Body of pancreas (tissue), 4 donors: ENCODE measurements at regions not wholly inside any gene's neighbourhood (a gene's known extent, or its start where the extent isn't known, plus 50 kb on each side); places are given as distances from the start of the nearest gene placed in this dataset.
A peak's percentile ranks its signal among the peaks of the same experiment; 100 is the strongest.
"Not testable (repeated sequence)": the region's sequence is repeated elsewhere in the genome, so short reads cannot be mapped to it uniquely, and the experiment has no call there.

ENCODE experiments used
- ATAC-seq: fragments of 150-250 bp; one replicate; pipeline ENCODE4 v1.9.1; 2016
- DNase-seq, 4 donors: peaks; one replicate each; pipeline ENCODE4 v3.0.0-alpha.2; 2019
- H3K27ac ChIP-seq, 4 donors: fragments of 200-600 bp; sonication (generic); 1 replicate in 3 of 4; 2 replicates in 1 of 4; pipeline versions ENCODE4 v1.5.1 to v1.6.1; 2016 to 2019; ENCODE audit warnings: mild to moderate bottlenecking in 1 of 4, mixed read lengths in 1 of 4, moderate library complexity in 1 of 4
- H3K27me3 ChIP-seq, 2 donors: fragments of 200-600 bp; sonication (generic); one replicate each; pipeline ENCODE4 v1.6.0; 2016; ENCODE audit warnings: mild to moderate bottlenecking in 1 of 2
- H3K36me3 ChIP-seq, 2 donors: fragments of 200-600 bp; sonication (generic); replicated peaks in 1 of 2; 2 replicates each; pipeline ENCODE4 v1.5.1; 2016; ENCODE audit warnings: low read depth in 2 of 2; ENCODE audit not compliant: insufficient read depth in 1 of 2
- H3K4me1 ChIP-seq: fragments of 200-600 bp; sonication (generic); one replicate; pipeline ENCODE4 v1.6.0; 2016
- H3K4me3 ChIP-seq, 2 donors: fragments of 200-600 bp; sonication (generic); 1 replicate in 1 of 2; 2 replicates in 1 of 2; pipeline ENCODE4 v1.5.1; 2016 to 2019
- H3K9me3 ChIP-seq, 3 donors: fragments of 200-600 bp; sonication (generic); 1 replicate in 2 of 3; 2 replicates in 1 of 3; pipeline ENCODE4 v1.5.1; 2016
- CTCF ChIP-seq, 7 experiments: fragments of 450-650 bp in 4 of 7; fragments of 200-600 bp in 3 of 7; sonication (generic) in 3 of 7; IDR thresholded peaks; one replicate each; pipeline ENCODE4 v1.5.1; 2016 to 2019; ENCODE audit warnings: antibody characterized with exemption in 7 of 7
- POLR2A ChIP-seq, 3 donors: fragments of 450-650 bp; IDR thresholded peaks; one replicate each; pipeline ENCODE4 v1.6.1; 2016; ENCODE audit warnings: antibody characterized with exemption in 3 of 3, mild to moderate bottlenecking in 2 of 3
- WGBS, 2 donors: methylation state at CpG; one replicate each; pipeline ENCODE4 v1.1.5; 2017; 5-methylcytosine and 5-hydroxymethylcytosine counted together
- intact Hi-C: fragments of 100-400 bp; cut with DNase I; formaldehyde crosslinking; loops from one replicate; pipeline ENCODE4 v1.15.1; 2023

DNA sequence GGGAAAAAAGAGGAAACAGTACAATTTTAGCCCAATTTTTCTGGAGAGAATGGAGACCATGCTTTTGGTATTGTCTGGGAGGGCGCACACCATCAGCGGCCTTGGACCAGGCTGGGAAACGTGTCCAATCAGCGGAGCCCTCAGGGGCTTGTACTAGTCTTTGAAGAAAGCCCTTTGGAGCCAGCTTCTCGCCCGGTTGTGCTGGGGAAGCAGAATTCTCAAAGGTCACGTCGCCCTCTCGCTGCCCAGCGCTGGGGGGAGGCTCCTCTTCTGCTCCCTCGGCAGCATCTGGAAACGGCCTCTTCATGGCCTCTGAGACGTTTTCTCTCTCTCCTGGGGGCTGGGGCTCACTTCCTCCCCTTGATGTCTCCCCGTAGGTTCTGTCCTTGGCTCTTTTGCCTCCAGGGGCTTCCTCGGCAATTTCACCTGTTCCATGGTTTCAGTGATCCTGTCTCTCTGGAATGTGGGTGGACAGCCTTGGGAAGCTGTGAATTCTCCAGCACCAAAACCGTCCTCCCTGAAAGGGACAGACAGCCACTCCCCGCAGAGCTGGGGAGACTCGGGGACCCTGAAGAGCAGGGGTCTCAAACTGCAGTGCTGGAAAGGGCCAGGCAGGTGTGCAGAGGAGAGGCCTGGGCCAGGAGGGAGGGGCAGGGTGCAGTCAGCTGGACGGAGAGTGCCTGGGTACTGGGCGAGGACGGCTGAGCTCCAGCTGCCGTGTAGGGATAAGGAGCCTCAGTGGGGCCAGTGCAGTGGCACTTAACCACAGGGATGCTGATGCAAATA is 80.2 kb downstream of the RPS6KA4 start:
- intact Hi-C loops: no loop called here
- H3K27ac ChIP-seq: no peak overlapping the region

GRCh38 chr11:64439772-64440491 is 81.0 kb downstream of the RPS6KA4 start:
- WGBS, 2 donors: 79 to 80% methylated on average over 8 of the region's 8 CpGs
- intact Hi-C loops: loop anchor here (5.0 kb wide), 1 partner anchor 212 kb away; no protein-coding TSS in a partner anchor
- not testable (repeated sequence) for H3K9me3 ChIP-seq, H3K27me3 ChIP-seq, ATAC-seq, DNase-seq, H3K36me3 ChIP-seq, H3K27ac ChIP-seq, H3K4me1 ChIP-seq, H3K4me3 ChIP-seq

More for the DNA sequence above, 80.2 kb downstream of the RPS6KA4 start:
- WGBS, 2 donors: 45 to 54% methylated on average over 19 to 22 of the region's 22 CpGs
- no peak for ATAC-seq
- no peak for TF ChIP-seq POLR2A (IDR thresholded peaks at IDR 0.05)
- no peak for TF ChIP-seq CTCF (IDR thresholded peaks at IDR 0.05)
- Histone ChIP-seq H3K27me3 (no peaks in the 10 kb centered on the region), H3K4me3 (no peak overlapping the region), H3K36me3 (no peaks in the 10 kb centered on the region), H3K9me3 (no peaks in the 10 kb centered on the region), H3K4me1 (no peaks in the 10 kb centered on the region)
- no peak for DNase-seq

- H3K27me3 ChIP-seq: no peaks in the 10 kb centered on the region
Observed at GRCh38 chr11:64441127-64441526, 82.2 kb downstream of the RPS6KA4 start.

GRCh38 chr11:64443001-64443400 is 84.0 kb downstream of the RPS6KA4 start:
- TF ChIP-seq POLR2A (IDR thresholded peaks at IDR 0.05) (no peak), CTCF (IDR thresholded peaks at IDR 0.05) (no peak)
- Histone ChIP-seq H3K36me3 (no peaks in the 10 kb centered on the region), H3K27ac (no peak overlapping the region), H3K27me3 (no peaks in the 10 kb centered on the region), H3K9me3 (no peaks in the 10 kb centered on the region), H3K4me1 (peaks cover 9% of the 10 kb centered on the region), H3K4me3 (no peak overlapping the region)
- ATAC-seq (no peak), DNase-seq (no peak)
- WGBS, 2 donors: 83 to 85% methylated on average over 5 of the region's 5 CpGs
- intact Hi-C loops: loop anchor here (5.0 kb wide), 1 partner anchor 209 kb away; no protein-coding TSS in a partner anchor

More at GRCh38 chr11:64441127-64441526, 82.2 kb downstream of the RPS6KA4 start:
- no peak for TF ChIP-seq CTCF (IDR thresholded peaks at IDR 0.05)
- no peak for TF ChIP-seq POLR2A (IDR thresholded peaks at IDR 0.05)
- no peaks in the 10 kb centered on the region for H3K9me3 ChIP-seq
- no peaks in the 10 kb centered on the region for H3K36me3 ChIP-seq
- 62 to 75% methylated on average over 11 of the region's 11 CpGs for WGBS, 2 donors
- no peak for ATAC-seq
- no peak overlapping the region for H3K4me3 ChIP-seq
- DNase-seq: no peak
- H3K27ac ChIP-seq: no peak overlapping the region
- intact Hi-C loops: loop anchor here (5.0 kb wide), 1 partner anchor 211 kb away; no protein-coding TSS in a partner anchor
- H3K4me1 ChIP-seq: no peaks in the 10 kb centered on the region

DNA sequence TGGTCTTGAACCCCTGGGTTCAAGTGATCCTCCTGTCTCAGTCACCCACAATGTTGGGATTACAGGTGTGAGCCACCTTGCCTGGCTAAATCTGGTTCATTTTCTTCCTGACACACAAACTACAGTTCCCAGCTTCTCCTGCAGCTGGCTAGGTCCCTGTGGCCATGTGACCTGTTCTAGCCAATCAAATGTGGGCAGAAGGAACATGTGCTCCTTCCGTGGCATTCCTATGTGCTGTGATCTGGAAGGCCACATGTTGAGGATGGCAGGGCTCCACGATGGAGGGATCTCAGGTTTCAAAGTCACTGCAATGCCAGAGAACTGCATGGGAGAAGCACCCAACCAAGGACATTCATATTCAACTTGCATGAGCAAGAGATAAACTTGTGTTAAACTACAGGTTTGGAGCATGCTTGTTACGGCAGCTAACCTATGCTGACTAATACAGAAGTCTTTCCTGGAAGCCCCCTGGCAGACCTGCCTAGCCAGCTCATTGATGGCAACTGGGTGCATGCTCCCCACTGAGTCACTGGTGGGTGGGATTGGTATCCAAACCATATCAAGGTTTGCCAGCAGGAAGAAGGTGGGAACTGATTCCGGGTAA is 86.0 kb downstream of the RPS6KA4 start:
- H3K36me3 ChIP-seq: no peaks in the 10 kb centered on the region
- no peaks in the 10 kb centered on the region for H3K27me3 ChIP-seq
- H3K4me1 ChIP-seq: peaks cover 27% of the 10 kb centered on the region
- DNase-seq (peak; percentile 17 to 42 (median 35)), ATAC-seq (no peak)
- TF ChIP-seq POLR2A (IDR thresholded peaks at IDR 0.05) (no peak), CTCF (IDR thresholded peaks at IDR 0.05) (no peak)
- intact Hi-C loops: loop anchor here (5.0 kb wide), 1 partner anchor 207 kb away; no protein-coding TSS in a partner anchor
- no peaks in the 10 kb centered on the region for H3K9me3 ChIP-seq
- H3K4me3 ChIP-seq: no peak overlapping the region
- H3K27ac ChIP-seq: no peak overlapping the region
- 53 to 63% methylated on average over 4 of the region's 4 CpGs for WGBS, 2 donors
